ENCODE measurements at regions not wholly inside any gene's neighbourhood (a gene's known extent, or its start where the extent isn't known, plus 50 kb on each side); places are given as distances from the start of the nearest gene placed in this dataset.

DNA sequence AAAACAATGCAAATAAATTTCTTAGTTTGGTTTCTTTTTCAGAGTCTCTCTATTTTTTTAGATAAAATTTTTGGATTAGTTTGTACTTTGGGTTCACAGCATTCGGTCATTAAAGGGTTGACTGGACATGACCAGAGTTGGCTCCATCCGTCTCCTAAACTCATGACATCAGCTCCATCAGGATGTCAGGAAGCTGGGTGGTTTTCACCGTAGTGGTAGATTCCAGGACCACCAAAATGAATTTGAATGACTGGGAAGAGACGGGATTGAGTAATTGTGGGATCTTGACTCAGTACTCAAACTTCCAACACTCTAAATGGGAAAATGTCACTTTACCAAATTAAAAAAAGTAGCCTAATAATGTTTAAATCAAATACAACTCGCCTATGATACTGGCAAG is 279.2 kb upstream of the DUSP10 start:
- no peak overlapping the region for H3K4me3 ChIP-seq (replicated peaks; ENCODE audit: low read depth, low read length)
- DNase-seq (ENCODE audit: extremely low read depth, low read depth), result no peak
- TF ChIP-seq, protein P1, sequence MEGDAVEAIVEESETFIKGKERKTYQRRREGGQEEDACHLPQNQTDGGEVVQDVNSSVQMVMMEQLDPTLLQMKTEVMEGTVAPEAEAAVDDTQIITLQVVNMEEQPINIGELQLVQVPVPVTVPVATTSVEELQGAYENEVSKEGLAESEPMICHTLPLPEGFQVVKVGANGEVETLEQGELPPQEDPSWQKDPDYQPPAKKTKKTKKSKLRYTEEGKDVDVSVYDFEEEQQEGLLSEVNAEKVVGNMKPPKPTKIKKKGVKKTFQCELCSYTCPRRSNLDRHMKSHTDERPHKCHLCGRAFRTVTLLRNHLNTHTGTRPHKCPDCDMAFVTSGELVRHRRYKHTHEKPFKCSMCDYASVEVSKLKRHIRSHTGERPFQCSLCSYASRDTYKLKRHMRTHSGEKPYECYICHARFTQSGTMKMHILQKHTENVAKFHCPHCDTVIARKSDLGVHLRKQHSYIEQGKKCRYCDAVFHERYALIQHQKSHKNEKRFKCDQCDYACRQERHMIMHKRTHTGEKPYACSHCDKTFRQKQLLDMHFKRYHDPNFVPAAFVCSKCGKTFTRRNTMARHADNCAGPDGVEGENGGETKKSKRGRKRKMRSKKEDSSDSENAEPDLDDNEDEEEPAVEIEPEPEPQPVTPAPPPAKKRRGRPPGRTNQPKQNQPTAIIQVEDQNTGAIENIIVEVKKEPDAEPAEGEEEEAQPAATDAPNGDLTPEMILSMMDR (IDR thresholded peaks at IDR 0.05; ENCODE audit: low read depth, low read length, missing control alignments), result no peak

DNA sequence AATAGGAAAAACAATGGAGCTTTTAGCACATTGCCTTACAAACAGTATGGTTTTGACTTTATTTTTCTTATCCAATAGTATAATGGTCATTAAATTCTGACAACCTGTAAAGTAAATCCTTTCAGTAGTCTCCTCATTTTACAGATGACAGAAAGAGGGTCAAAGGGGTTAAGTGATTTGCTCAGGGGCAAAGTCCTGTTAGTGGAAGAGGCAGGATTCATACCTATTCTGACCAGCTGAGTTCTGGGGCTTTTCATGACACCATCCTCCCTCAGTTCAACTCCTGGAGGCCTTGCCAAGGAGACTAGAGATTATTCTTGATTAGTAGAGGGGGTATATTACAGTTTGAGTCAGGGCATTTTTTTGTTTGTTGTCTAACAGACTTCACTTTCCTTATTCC is 278.7 kb upstream of the DUSP10 start:
- no peak overlapping the region for H3K4me3 ChIP-seq (replicated peaks; ENCODE audit: low read depth, low read length)
- DNase-seq (ENCODE audit: extremely low read depth, low read depth), result no peak
- TF ChIP-seq, protein P1 (IDR thresholded peaks at IDR 0.05; ENCODE audit: low read depth, low read length, missing control alignments), result no peak

DNA sequence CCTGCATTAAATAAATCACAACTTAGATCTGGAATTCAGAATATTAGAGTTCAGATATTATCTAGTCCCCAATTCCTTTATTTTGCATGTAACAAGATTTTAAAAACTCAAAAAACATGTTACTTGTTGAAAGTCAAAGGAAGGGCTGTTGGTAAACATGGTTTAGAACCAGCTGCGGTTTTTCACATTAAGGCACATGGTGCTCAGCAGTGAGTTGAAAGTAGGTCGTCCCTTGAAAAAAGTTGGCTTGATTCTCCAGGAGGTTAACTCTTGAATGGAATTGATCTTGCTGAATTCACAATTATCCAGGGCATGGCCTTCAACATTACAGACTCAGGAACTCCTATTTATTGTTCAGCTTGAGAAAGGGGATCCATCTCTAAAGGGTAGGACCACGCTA is 277.1 kb upstream of the DUSP10 start:
- no peak overlapping the region for H3K4me3 ChIP-seq (replicated peaks; ENCODE audit: low read depth, low read length)
- TF ChIP-seq, protein P1 (IDR thresholded peaks at IDR 0.05; ENCODE audit: low read depth, low read length, missing control alignments), result no peak
- DNase-seq (ENCODE audit: extremely low read depth, low read depth), result no peak

DNA sequence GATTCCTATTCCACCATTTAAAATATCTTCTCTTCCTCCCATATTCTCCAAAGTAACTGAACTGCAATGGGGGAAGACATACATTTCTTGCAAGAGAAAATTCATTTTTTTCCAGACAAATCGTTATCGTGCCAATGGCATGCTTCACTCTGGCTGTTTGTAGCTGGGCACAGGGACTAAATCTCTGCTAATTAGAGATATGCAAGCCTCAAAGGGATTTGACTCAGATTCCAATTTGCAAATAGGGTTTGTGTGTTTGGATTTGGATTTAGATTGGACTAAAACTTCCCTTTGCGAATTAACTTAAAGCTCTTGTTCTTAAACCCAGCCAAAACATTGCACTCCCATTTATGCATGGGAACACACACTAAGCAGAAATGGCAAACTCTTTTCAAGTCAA is 276.2 kb upstream of the DUSP10 start:
- H3K4me3 ChIP-seq (replicated peaks; ENCODE audit: low read depth, low read length), result no peak overlapping the region
- TF ChIP-seq, protein P1 (IDR thresholded peaks at IDR 0.05; ENCODE audit: low read depth, low read length, missing control alignments), result no peak
- DNase-seq (ENCODE audit: extremely low read depth, low read depth), result no peak

DNA sequence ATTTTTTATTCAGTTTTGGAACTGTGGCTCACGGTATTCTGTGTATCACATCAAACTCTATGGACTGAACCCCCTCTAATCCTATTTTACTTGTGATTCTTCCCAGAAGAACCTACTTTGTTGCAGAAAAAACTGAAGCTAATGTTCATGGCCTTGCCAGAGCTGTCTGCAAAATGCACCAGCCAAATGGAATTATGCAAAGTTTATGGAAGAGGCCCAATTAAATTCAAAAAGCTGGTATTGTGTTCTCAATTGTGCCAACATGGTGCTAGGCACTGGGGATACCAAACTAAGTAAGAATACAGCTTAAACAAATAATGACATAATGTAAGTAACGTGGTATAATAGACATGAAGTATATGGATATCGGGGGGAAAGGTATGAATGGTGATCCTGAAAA is 273.8 kb upstream of the DUSP10 start:
- DNase-seq (ENCODE audit: extremely low read depth, low read depth), result no peak
- no peak overlapping the region for H3K4me3 ChIP-seq (replicated peaks; ENCODE audit: low read depth, low read length)
- TF ChIP-seq, protein P1 (IDR thresholded peaks at IDR 0.05; ENCODE audit: low read depth, low read length, missing control alignments), result no peak

DNA sequence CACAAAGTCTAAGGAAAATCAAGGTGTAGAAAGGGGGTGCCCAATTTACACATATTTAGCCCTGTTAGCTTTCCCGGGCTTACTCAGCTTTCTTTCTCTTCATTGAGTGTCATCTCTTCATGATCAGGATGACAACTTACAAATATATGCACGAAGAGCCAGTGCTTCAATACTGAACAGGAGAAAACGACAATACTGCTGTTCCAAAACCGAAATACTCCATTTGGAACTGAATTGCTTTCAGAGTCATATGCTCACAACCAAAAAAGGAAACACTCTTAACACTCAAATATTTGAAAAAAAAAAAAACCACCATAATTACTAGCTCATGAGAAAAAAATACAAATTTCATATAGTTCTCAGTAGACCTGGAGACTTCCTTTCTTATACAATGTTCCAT is 272.1 kb upstream of the DUSP10 start:
- TF ChIP-seq, protein P1 (IDR thresholded peaks at IDR 0.05; ENCODE audit: low read depth, low read length, missing control alignments), result no peak
- no peak for DNase-seq (ENCODE audit: extremely low read depth, low read depth)
- no peak overlapping the region for H3K4me3 ChIP-seq (replicated peaks; ENCODE audit: low read depth, low read length)

DNA sequence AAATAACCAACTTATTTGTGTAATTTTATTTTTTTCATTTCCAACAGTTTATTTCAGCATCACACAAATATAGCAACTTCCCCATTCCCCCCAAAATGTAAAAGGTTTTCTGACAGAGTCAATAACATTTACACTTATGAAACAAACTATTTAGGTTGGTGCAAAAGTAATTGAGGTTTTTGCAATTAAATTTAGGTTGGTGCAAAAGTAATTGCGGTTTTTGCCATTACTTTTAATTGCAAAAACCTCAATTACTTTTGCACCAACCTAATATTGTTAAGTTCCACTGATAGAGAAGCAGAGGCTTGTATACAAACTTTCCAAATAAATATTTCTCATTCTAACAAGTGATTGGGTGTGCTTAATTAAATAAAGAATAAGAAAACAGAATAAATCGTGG is 270.9 kb upstream of the DUSP10 start:
- DNase-seq (ENCODE audit: extremely low read depth, low read depth), result no peak
- TF ChIP-seq, protein P1 (IDR thresholded peaks at IDR 0.05; ENCODE audit: low read depth, low read length, missing control alignments), result no peak
- H3K4me3 ChIP-seq (replicated peaks; ENCODE audit: low read depth, low read length), result no peak overlapping the region

Data from HFF-Myc (cell line).